TTC549 (cell line): ENCODE measurements at regions not wholly inside any gene's neighbourhood (a gene's known extent, or its start where the extent isn't known, plus 50 kb on each side); places are given as distances from the start of the nearest gene placed in this dataset.
A peak's percentile ranks its signal among the peaks of the same experiment; 100 is the strongest.
"Not testable (repeated sequence)": the region's sequence is repeated elsewhere in the genome, so short reads cannot be mapped to it uniquely, and the experiment has no call there.

Experiments
- FAIRE-seq: peaks from 2 replicates; lab custom pipeline; 2012; peaks lifted over from hg19 to GRCh38; lab: Jason Lieb, UNC

- FAIRE-seq: no peak
These were observed 1083.3 kb downstream of the NXPH1 start for GRCh38 chr7:9516662-9517061.

- peak; percentile 92 for FAIRE-seq
These were observed 1090.2 kb downstream of the NXPH1 start for GRCh38 chr7:9523579-9523978.

GRCh38 chr7:9552431-9552830 lies 1119.0 kb downstream of the NXPH1 start:
- FAIRE-seq: not testable (repeated sequence)

- no peak for FAIRE-seq
These were observed 1124.4 kb downstream of the NXPH1 start for GRCh38 chr7:9557853-9558252.

GRCh38 chr7:9575716-9576115 lies 1142.3 kb downstream of the NXPH1 start:
- no peak for FAIRE-seq

- FAIRE-seq: no peak
These were observed 1149.4 kb downstream of the NXPH1 start for GRCh38 chr7:9582824-9583223.

GRCh38 chr7:9598411-9598810 lies 1165.0 kb downstream of the NXPH1 start:
- no peak for FAIRE-seq

GRCh38 chr7:9600974-9601373 lies 1167.6 kb downstream of the NXPH1 start:
- no peak for FAIRE-seq

- FAIRE-seq: no peak
These were observed 1169.9 kb downstream of the NXPH1 start for GRCh38 chr7:9603291-9603690.

GRCh38 chr7:9608560-9608959 lies 1175.2 kb downstream of the NXPH1 start:
- no peak for FAIRE-seq

- not testable (repeated sequence) for FAIRE-seq
These were observed 1187.5 kb downstream of the NXPH1 start for GRCh38 chr7:9620899-9621298.

GRCh38 chr7:9621306-9621902 lies 1188.0 kb downstream of the NXPH1 start:
- not testable (repeated sequence) for FAIRE-seq

- no peak for FAIRE-seq
These were observed 1188.5 kb downstream of the NXPH1 start for GRCh38 chr7:9621927-9622326.

GRCh38 chr7:9625953-9626352 lies 1192.5 kb downstream of the NXPH1 start:
- FAIRE-seq: no peak

GRCh38 chr7:9645756-9646155 lies 1212.3 kb downstream of the NXPH1 start:
- no peak for FAIRE-seq

- no peak for FAIRE-seq
These were observed 1223.8 kb downstream of the NXPH1 start for GRCh38 chr7:9657257-9657656.

GRCh38 chr7:9671979-9672917 lies 1238.8 kb downstream of the NXPH1 start:
- no peak for FAIRE-seq

- no peak for FAIRE-seq
These were observed 1247.3 kb downstream of the NXPH1 start for GRCh38 chr7:9680713-9681112.

- no peak for FAIRE-seq
These were observed 1247.9 kb downstream of the NXPH1 start for GRCh38 chr7:9681284-9681683.

GRCh38 chr7:9691286-9691685 lies 1257.9 kb downstream of the NXPH1 start:
- no peak for FAIRE-seq

- FAIRE-seq: no peak
These were observed 1265.0 kb downstream of the NXPH1 start for GRCh38 chr7:9698375-9698774.

- FAIRE-seq: no peak
These were observed 1264.5 kb upstream of the PHF14 start for GRCh38 chr7:9709216-9709615.

- FAIRE-seq: no peak
These were observed 1262.3 kb upstream of the PHF14 start for GRCh38 chr7:9711259-9711918.
